Spleen (tissue), 7 donors: ENCODE measurements at regions not wholly inside any gene's neighbourhood (a gene's known extent, or its start where the extent isn't known, plus 50 kb on each side); places are given as distances from the start of the nearest gene placed in this dataset.

Experiments used
- POLR2A ChIP-seq, 3 donors: fragments of 450-650 bp; IDR thresholded peaks; one replicate each; pipeline ENCODE4 v1.5.1; 2017; ENCODE audit warnings: antibody characterized with exemption in 3 of 3, mild to moderate bottlenecking in 1 of 3
- POLR2AphosphoS5 ChIP-seq, 3 donors: sonication (generic); formaldehyde crosslinking; IDR thresholded peaks; one replicate each; pipeline ENCODE4 v1.5.1; 2017; ENCODE audit warnings: antibody characterized with exemption in 3 of 3
- TF ChIP-seq, protein P1 (sequence below), 11 experiments: fragments of 200-600 bp in 7 of 11; fragments of 450-650 bp in 4 of 11; sonication (generic) in 4 of 11; IDR thresholded peaks in 8 of 11; conservative IDR thresholded peaks in 3 of 11; 1 replicate in 7 of 11; 2 replicates in 4 of 11; pipeline versions ENCODE4 v1.4.0 to v1.8.0; 2016 to 2021; ENCODE audit warnings: antibody characterized with exemption in 11 of 11, inconsistent platforms in 4 of 11, mild to moderate bottlenecking in 1 of 11
- donor health status: DM: no; HTN: no; CAD: no; lungs with moderate emphysema.
- donor health status: DM: no; HTN: no; CAD: no.
- donor health status: DM: no; HTN: no; CAD: no.

DNA sequence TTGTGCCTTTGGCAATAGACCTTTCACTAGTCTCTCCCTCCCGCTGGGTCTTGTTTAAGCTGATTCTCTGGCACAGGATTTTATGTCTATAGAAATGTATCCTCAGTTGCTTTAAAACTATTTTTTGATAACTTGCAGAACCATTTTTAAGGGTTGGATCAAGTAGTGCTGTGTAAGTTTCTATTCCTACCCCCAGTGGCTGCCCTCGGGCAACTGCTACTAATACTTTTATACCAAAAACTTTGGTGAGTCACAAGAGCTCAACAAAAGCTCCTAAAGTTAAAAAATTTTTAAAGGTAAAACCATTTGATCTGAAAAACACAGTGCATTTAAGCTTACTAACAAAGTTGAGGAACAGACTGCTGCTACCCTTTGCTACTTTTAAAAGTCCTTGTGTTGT, 1460.6 kb upstream of the PCDH7 start:
- TF ChIP-seq, protein P1, sequence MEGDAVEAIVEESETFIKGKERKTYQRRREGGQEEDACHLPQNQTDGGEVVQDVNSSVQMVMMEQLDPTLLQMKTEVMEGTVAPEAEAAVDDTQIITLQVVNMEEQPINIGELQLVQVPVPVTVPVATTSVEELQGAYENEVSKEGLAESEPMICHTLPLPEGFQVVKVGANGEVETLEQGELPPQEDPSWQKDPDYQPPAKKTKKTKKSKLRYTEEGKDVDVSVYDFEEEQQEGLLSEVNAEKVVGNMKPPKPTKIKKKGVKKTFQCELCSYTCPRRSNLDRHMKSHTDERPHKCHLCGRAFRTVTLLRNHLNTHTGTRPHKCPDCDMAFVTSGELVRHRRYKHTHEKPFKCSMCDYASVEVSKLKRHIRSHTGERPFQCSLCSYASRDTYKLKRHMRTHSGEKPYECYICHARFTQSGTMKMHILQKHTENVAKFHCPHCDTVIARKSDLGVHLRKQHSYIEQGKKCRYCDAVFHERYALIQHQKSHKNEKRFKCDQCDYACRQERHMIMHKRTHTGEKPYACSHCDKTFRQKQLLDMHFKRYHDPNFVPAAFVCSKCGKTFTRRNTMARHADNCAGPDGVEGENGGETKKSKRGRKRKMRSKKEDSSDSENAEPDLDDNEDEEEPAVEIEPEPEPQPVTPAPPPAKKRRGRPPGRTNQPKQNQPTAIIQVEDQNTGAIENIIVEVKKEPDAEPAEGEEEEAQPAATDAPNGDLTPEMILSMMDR (IDR thresholded peaks at IDR 0.05 in 8 of 11, conservative IDR thresholded peaks at IDR 0.05 in 3 of 11), result no peak
- no peak for TF ChIP-seq POLR2AphosphoS5 (IDR thresholded peaks at IDR 0.05)
- TF ChIP-seq POLR2A (IDR thresholded peaks at IDR 0.05), result no peak
